Uterus (tissue), 2 donors: ENCODE measurements at regions not wholly inside any gene's neighbourhood (a gene's known extent, or its start where the extent isn't known, plus 50 kb on each side); places are given as distances from the start of the nearest gene placed in this dataset.

Experiments used
- POLR2A ChIP-seq, 2 donors: fragments of 450-650 bp; IDR thresholded peaks; one replicate each; pipeline ENCODE4 v1.6.1; 2016; ENCODE audit warnings: antibody characterized with exemption in 2 of 2, mild to moderate bottlenecking in 1 of 2, moderate library complexity in 1 of 2
- TF ChIP-seq, protein P1 (sequence below), 4 experiments: fragments of 200-600 bp in 2 of 4; fragments of 450-650 bp in 2 of 4; sonication (generic) in 2 of 4; IDR thresholded peaks; one replicate each; pipeline ENCODE4 v1.5.1; 2016 to 2019; ENCODE audit warnings: antibody characterized with exemption in 4 of 4, mild to moderate bottlenecking in 2 of 4, moderate library complexity in 1 of 4

GRCh38 chrX:27162496-27162895 is 300.6 kb downstream of the PPP4R3C start:
- no peak for TF ChIP-seq POLR2A (IDR thresholded peaks at IDR 0.05)
- TF ChIP-seq, protein P1, sequence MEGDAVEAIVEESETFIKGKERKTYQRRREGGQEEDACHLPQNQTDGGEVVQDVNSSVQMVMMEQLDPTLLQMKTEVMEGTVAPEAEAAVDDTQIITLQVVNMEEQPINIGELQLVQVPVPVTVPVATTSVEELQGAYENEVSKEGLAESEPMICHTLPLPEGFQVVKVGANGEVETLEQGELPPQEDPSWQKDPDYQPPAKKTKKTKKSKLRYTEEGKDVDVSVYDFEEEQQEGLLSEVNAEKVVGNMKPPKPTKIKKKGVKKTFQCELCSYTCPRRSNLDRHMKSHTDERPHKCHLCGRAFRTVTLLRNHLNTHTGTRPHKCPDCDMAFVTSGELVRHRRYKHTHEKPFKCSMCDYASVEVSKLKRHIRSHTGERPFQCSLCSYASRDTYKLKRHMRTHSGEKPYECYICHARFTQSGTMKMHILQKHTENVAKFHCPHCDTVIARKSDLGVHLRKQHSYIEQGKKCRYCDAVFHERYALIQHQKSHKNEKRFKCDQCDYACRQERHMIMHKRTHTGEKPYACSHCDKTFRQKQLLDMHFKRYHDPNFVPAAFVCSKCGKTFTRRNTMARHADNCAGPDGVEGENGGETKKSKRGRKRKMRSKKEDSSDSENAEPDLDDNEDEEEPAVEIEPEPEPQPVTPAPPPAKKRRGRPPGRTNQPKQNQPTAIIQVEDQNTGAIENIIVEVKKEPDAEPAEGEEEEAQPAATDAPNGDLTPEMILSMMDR (IDR thresholded peaks at IDR 0.05), result no peak
